Activated naive CD4-positive, alpha-beta T cell treated with anti-CD3 and anti-CD28 coated beads, Interleukin-2, amount 10 ng/mL, durations not matched to agents 7 days and 5 days (primary cell): ENCODE measurements at regions not wholly inside any gene's neighbourhood (a gene's known extent, or its start where the extent isn't known, plus 50 kb on each side); places are given as distances from the start of the nearest gene placed in this dataset.

ENCODE experiments used
- CTCF ChIA-PET: fragments of 350-600 bp; sonication (Branson Sonifier 250); formaldehyde crosslinking; loops from one replicate; lab custom pipeline; 2021; ENCODE audit warnings: antibody characterized with exemption; lab: Charles Lee
- DNase-seq: peaks from one replicate; pipeline ENCODE4 v3.0.0-alpha.2; 2020
- H3K27ac Mint-ChIP-seq: one replicate; pipeline ENCODE4 v1.8.0; 2021; ENCODE audit warnings: mild to moderate bottlenecking, moderate library complexity, mixed read lengths
- H3K27me3 Mint-ChIP-seq: one replicate; pipeline ENCODE4 v1.8.0; 2021; ENCODE audit warnings: mild to moderate bottlenecking, mixed read lengths
- H3K36me3 Mint-ChIP-seq: one replicate; pipeline ENCODE4 v1.8.0; 2021; ENCODE audit warnings: mixed read lengths
- H3K4me1 Mint-ChIP-seq: one replicate; pipeline ENCODE4 v1.8.0; 2021; ENCODE audit warnings: mixed read lengths
- H3K4me3 Mint-ChIP-seq: one replicate; pipeline ENCODE4 v1.8.0; 2021; ENCODE audit warnings: mild to moderate bottlenecking, moderate library complexity, mixed read lengths
- H3K9me3 Mint-ChIP-seq: one replicate; pipeline ENCODE4 v1.8.0; 2021; ENCODE audit warnings: mixed read lengths

- CTCF ChIA-PET, result no interaction called here
- Mint-ChIP-seq H3K27me3 (peaks cover 3% of the 10 kb centered on the region), H3K27ac (no peak overlapping the region), H3K4me1 (no peaks in the 10 kb centered on the region), H3K36me3 (no peaks in the 10 kb centered on the region), H3K4me3 (no peak overlapping the region), H3K9me3 (no peaks in the 10 kb centered on the region)
- DNase-seq, result no peak
Observed at GRCh38 chr11:109845437-109845836, 247.8 kb upstream of the ZC3H12C start.

- Mint-ChIP-seq H3K4me1 (no peaks in the 10 kb centered on the region), H3K27ac (no peak overlapping the region), H3K36me3 (no peaks in the 10 kb centered on the region), H3K4me3 (no peak overlapping the region), H3K9me3 (no peaks in the 10 kb centered on the region), H3K27me3 (no peaks in the 10 kb centered on the region)
- no peak for DNase-seq
- CTCF ChIA-PET, result no interaction called here
Observed at GRCh38 chr11:109847621-109848020, 245.6 kb upstream of the ZC3H12C start.

- Mint-ChIP-seq H3K4me3 (no peak overlapping the region), H3K27ac (no peak overlapping the region), H3K27me3 (no peaks in the 10 kb centered on the region), H3K9me3 (no peaks in the 10 kb centered on the region), H3K4me1 (no peaks in the 10 kb centered on the region), H3K36me3 (no peaks in the 10 kb centered on the region)
- CTCF ChIA-PET, result no interaction called here
- no peak for DNase-seq
Observed at GRCh38 chr11:109849051-109849450, 244.1 kb upstream of the ZC3H12C start.

GRCh38 chr11:109849946-109850345 lies 243.2 kb upstream of the ZC3H12C start:
- no peaks in the 10 kb centered on the region for H3K9me3 Mint-ChIP-seq
- H3K4me1 Mint-ChIP-seq, result no peaks in the 10 kb centered on the region
- no peaks in the 10 kb centered on the region for H3K27me3 Mint-ChIP-seq
- CTCF ChIA-PET, result no interaction called here
- no peak overlapping the region for H3K27ac Mint-ChIP-seq
- H3K36me3 Mint-ChIP-seq, result no peaks in the 10 kb centered on the region
- H3K4me3 Mint-ChIP-seq, result no peak overlapping the region
- no peak for DNase-seq

GRCh38 chr11:109851780-109852390 lies 241.3 kb upstream of the ZC3H12C start:
- no peak for DNase-seq
- Mint-ChIP-seq H3K27me3 (no peaks in the 10 kb centered on the region), H3K36me3 (no peaks in the 10 kb centered on the region), H3K4me3 (no peak overlapping the region), H3K27ac (no peak overlapping the region), H3K4me1 (no peaks in the 10 kb centered on the region), H3K9me3 (no peaks in the 10 kb centered on the region)
- CTCF ChIA-PET, result interaction anchor here (0.6 kb wide), 1 partner anchor 1850 kb away, joined by 3 read pairs; no protein-coding TSS in a partner anchor

- Mint-ChIP-seq H3K4me1 (no peaks in the 10 kb centered on the region), H3K36me3 (no peaks in the 10 kb centered on the region), H3K4me3 (no peak overlapping the region), H3K9me3 (no peaks in the 10 kb centered on the region), H3K27me3 (no peaks in the 10 kb centered on the region), H3K27ac (no peak overlapping the region)
- CTCF ChIA-PET, result interaction anchor here (0.7 to 1.0 kb wide), 4 partner anchors 62 to 307 kb away, joined by 3 to 7 read pairs (median 3); no protein-coding TSS in a partner anchor
- no peak for DNase-seq
Observed at GRCh38 chr11:109853156-109853776, 239.9 kb upstream of the ZC3H12C start.

GRCh38 chr11:109854731-109855130 lies 238.5 kb upstream of the ZC3H12C start:
- Mint-ChIP-seq H3K9me3 (no peaks in the 10 kb centered on the region), H3K4me3 (no peak overlapping the region), H3K4me1 (no peaks in the 10 kb centered on the region), H3K27me3 (no peaks in the 10 kb centered on the region), H3K36me3 (no peaks in the 10 kb centered on the region), H3K27ac (no peak overlapping the region)
- CTCF ChIA-PET, result interaction anchor here (1.0 kb wide), 1 partner anchor 84 kb away, joined by 4 read pairs; no protein-coding TSS in a partner anchor
- DNase-seq, result no peak

GRCh38 chr11:109856928-109857327 lies 236.3 kb upstream of the ZC3H12C start:
- H3K4me1 Mint-ChIP-seq, result no peaks in the 10 kb centered on the region
- H3K9me3 Mint-ChIP-seq, result no peaks in the 10 kb centered on the region
- CTCF ChIA-PET, result no interaction called here
- DNase-seq, result no peak
- H3K36me3 Mint-ChIP-seq, result no peaks in the 10 kb centered on the region
- no peak overlapping the region for H3K4me3 Mint-ChIP-seq
- no peak overlapping the region for H3K27ac Mint-ChIP-seq
- no peaks in the 10 kb centered on the region for H3K27me3 Mint-ChIP-seq

- Mint-ChIP-seq H3K4me1 (no peaks in the 10 kb centered on the region), H3K4me3 (no peak overlapping the region), H3K27ac (no peak overlapping the region), H3K9me3 (no peaks in the 10 kb centered on the region), H3K36me3 (no peaks in the 10 kb centered on the region), H3K27me3 (no peaks in the 10 kb centered on the region)
- no peak for DNase-seq
- CTCF ChIA-PET, result no interaction called here
Observed at GRCh38 chr11:109857637-109858036, 235.6 kb upstream of the ZC3H12C start.

GRCh38 chr11:109858152-109858551 lies 235.0 kb upstream of the ZC3H12C start:
- Mint-ChIP-seq H3K36me3 (no peaks in the 10 kb centered on the region), H3K27me3 (no peaks in the 10 kb centered on the region), H3K9me3 (no peaks in the 10 kb centered on the region), H3K4me1 (no peaks in the 10 kb centered on the region), H3K27ac (no peak overlapping the region), H3K4me3 (no peak overlapping the region)
- CTCF ChIA-PET, result no interaction called here
- DNase-seq, result no peak

- Mint-ChIP-seq H3K9me3 (no peaks in the 10 kb centered on the region), H3K4me1 (no peaks in the 10 kb centered on the region), H3K36me3 (no peaks in the 10 kb centered on the region), H3K27ac (no peak overlapping the region), H3K27me3 (no peaks in the 10 kb centered on the region), H3K4me3 (no peak overlapping the region)
- CTCF ChIA-PET, result no interaction called here
- DNase-seq, result no peak
Observed at GRCh38 chr11:109859045-109859724, 234.0 kb upstream of the ZC3H12C start.

- no peak for DNase-seq
- Mint-ChIP-seq H3K4me1 (no peaks in the 10 kb centered on the region), H3K27ac (no peak overlapping the region), H3K27me3 (peaks cover 3% of the 10 kb centered on the region), H3K4me3 (no peak overlapping the region), H3K36me3 (no peaks in the 10 kb centered on the region), H3K9me3 (no peaks in the 10 kb centered on the region)
- CTCF ChIA-PET, result no interaction called here
Observed at GRCh38 chr11:109862835-109863234, 230.4 kb upstream of the ZC3H12C start.

- DNase-seq, result no peak
- CTCF ChIA-PET, result no interaction called here
Observed at GRCh38 chr11:109864151-109864661, 229.0 kb upstream of the ZC3H12C start.

GRCh38 chr11:109864834-109865547 lies 228.2 kb upstream of the ZC3H12C start:
- no peak for DNase-seq
- H3K4me3 Mint-ChIP-seq, result no peak overlapping the region
- H3K27ac Mint-ChIP-seq, result no peak overlapping the region
- no peaks in the 10 kb centered on the region for H3K4me1 Mint-ChIP-seq
- peaks cover 3% of the 10 kb centered on the region for H3K27me3 Mint-ChIP-seq
- no peaks in the 10 kb centered on the region for H3K9me3 Mint-ChIP-seq
- H3K36me3 Mint-ChIP-seq, result no peaks in the 10 kb centered on the region
- CTCF ChIA-PET, result no interaction called here

More at GRCh38 chr11:109864151-109864661, 229.0 kb upstream of the ZC3H12C start:
- H3K4me3 Mint-ChIP-seq, result no peak overlapping the region
- H3K27me3 Mint-ChIP-seq, result peaks cover 3% of the 10 kb centered on the region
- no peaks in the 10 kb centered on the region for H3K4me1 Mint-ChIP-seq
- H3K27ac Mint-ChIP-seq, result no peak overlapping the region
- no peaks in the 10 kb centered on the region for H3K9me3 Mint-ChIP-seq
- no peaks in the 10 kb centered on the region for H3K36me3 Mint-ChIP-seq
